GM19023 (cell line): ENCODE measurements at regions not wholly inside any gene's neighbourhood (a gene's known extent, or its start where the extent isn't known, plus 50 kb on each side); places are given as distances from the start of the nearest gene placed in this dataset.

Source experiments
- ATAC-seq: cut with Tn5 transposase; IDR thresholded peaks from one replicate; pipeline ENCODE4 v1.9.1; 2021; ENCODE audit warnings: mild to moderate bottlenecking, moderate library complexity; ENCODE audit not compliant: unreplicated experiment

- no peak for ATAC-seq
These were observed 1091.3 kb upstream of the TENM3 start for GRCh38 chr4:181151856-181152255.

- no peak for ATAC-seq
These were observed 1085.6 kb upstream of the TENM3 start for GRCh38 chr4:181157647-181158046.

GRCh38 chr4:181158971-181159370, 1084.2 kb upstream of the TENM3 start:
- no peak for ATAC-seq

- ATAC-seq: no peak
These were observed 1081.5 kb upstream of the TENM3 start for GRCh38 chr4:181161669-181162068.

GRCh38 chr4:181162266-181162665, 1080.9 kb upstream of the TENM3 start:
- ATAC-seq: no peak

- ATAC-seq: no peak
These were observed 1080.5 kb upstream of the TENM3 start for GRCh38 chr4:181162676-181163075.

GRCh38 chr4:181166742-181167399, 1076.3 kb upstream of the TENM3 start:
- no peak for ATAC-seq

GRCh38 chr4:181168011-181168805, 1075.0 kb upstream of the TENM3 start:
- ATAC-seq: no peak

- no peak for ATAC-seq
These were observed 1070.2 kb upstream of the TENM3 start for GRCh38 chr4:181173046-181173445.

- no peak for ATAC-seq
These were observed 1066.9 kb upstream of the TENM3 start for GRCh38 chr4:181176306-181176705.

GRCh38 chr4:181181331-181181730, 1061.9 kb upstream of the TENM3 start:
- ATAC-seq: no peak

- no peak for ATAC-seq
These were observed 1053.5 kb upstream of the TENM3 start for GRCh38 chr4:181189751-181190150.

GRCh38 chr4:181193131-181193930, 1049.9 kb upstream of the TENM3 start:
- ATAC-seq: no peak

GRCh38 chr4:181194096-181194495, 1049.1 kb upstream of the TENM3 start:
- no peak for ATAC-seq

- ATAC-seq: no peak
These were observed 1043.1 kb upstream of the TENM3 start for GRCh38 chr4:181200076-181200475.

- no peak for ATAC-seq
These were observed 1041.0 kb upstream of the TENM3 start for GRCh38 chr4:181202240-181202639.

GRCh38 chr4:181204109-181204508, 1039.1 kb upstream of the TENM3 start:
- no peak for ATAC-seq

GRCh38 chr4:181213551-181213950, 1029.7 kb upstream of the TENM3 start:
- no peak for ATAC-seq

GRCh38 chr4:181216501-181216900, 1026.7 kb upstream of the TENM3 start:
- no peak for ATAC-seq

- ATAC-seq: no peak
These were observed 1023.3 kb upstream of the TENM3 start for GRCh38 chr4:181219783-181220416.

- no peak for ATAC-seq
These were observed 1018.4 kb upstream of the TENM3 start for GRCh38 chr4:181224852-181225251.
